ENCODE measurements at regions not wholly inside any gene's neighbourhood (a gene's known extent, or its start where the extent isn't known, plus 50 kb on each side); places are given as distances from the start of the nearest gene placed in this dataset.

DNA sequence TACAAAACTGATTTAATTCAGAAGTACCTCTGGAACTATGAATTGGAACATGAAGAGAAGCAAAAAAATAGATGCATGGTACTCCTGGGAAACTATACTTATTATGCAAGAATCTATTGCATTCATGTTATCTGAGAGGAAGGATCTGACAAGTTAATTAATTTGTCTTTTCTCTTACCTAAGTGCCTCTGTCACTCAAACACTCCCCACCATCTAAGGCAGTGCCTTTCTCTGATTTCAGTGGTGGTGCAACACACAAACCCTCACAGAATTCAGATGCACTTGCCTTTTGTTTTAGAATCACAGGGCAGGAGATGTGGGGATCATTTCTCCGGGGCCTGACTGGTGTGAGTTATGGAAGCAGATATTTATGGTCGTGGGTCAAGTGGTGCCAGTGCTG lies 52.5 kb upstream of the C9orf72 start:
- DNase-seq: no peak

DNA sequence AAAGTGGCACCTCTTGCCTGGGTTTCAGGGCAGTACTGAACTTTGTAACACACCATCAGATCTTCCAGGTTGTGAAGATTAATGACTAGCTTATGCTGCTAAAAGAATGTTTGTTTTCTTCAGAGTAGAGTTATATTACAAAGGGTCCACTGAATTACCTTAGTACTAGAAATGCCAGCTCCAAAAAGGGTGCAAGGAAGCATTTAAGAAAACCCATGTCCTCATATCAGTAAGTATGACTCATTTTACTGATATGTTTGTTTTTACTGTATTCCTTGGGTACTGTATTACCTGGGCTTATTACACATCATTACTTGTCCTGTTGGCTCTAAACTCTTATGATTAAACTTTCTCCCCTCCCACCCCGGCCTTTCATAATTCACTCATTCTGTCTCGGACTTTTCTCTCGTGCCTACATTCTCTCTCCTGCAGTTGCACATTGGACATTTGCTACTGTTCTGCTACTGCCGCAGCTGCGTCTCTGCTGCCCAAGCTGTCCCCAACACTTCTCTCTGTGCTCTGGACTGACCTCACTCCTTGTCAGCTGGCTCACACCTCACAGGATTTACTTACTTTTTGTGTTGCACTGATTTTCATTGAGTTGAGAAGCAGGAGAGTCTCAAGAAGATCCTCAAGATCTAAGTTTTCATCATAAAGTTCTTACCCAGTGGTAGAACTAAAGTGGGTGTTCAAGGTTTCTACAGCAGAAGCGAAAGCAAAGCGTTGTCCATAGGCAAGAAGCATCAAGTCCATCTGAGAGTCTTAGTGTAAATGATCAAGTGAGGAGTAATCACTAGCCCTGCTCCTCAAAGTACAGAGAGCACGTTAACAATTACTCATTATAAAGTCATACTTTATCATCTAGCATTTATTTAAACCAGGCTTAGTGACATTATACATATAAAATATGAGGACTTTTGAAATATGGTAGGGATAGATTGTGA lies 53.2 kb upstream of the C9orf72 start:
- no peak for DNase-seq

DNA sequence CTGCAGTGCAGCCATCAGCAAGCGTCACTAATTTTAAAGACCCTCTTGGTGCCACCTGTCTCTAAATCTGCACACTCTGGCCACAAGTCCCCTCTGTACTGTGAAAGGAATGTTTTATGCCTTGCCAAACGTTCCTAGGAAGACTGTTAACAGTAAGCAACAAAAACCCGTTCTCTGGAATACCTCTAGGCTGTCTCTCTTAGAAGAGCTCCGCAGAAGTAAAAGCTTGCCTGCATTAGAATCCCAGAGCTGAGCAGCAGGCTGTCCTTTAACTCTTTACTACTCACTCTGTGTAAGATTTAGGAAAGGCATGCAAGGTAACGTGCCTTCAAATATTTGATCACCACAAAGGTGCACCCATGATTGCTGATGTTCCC lies 53.9 kb upstream of the C9orf72 start:
- DNase-seq: no peak

DNA sequence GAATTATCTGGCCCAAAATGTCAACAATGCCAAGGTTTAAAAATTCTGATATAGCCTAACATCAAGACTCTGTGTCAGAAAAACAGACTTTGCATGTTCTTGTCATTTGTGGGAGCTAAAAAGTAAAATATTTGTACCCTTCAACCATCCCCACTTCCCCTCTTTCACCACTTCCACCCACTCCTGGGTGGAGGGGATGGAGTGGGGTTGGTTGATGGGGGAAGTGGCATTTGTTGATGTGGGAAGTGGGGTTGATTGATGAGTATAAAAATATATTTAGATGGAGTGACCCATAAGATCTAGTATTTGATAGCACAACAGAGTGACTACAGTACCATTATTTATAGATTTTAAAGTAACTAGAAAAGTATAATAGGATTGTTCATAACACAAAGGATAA lies 55.0 kb upstream of the C9orf72 start:
- no peak for DNase-seq

DNA sequence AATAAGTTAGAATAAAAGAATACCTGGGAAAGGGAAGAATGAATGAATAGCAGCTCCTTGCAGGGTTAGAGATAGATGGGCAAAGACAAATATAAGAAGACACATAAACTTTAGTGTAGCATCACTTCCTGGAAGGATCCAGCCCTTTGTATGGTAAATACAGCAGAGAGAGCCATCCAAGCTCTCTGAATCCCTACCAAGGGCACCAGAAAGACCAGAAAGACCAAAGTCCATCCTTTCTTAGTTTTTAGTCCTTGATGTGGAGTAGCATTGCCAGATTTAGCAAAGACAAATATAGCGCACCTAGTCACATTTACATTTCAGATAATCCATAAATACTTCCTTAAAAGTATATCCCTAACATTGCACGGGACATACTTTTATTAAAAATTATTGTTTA lies 56.1 kb upstream of the C9orf72 start:
- DNase-seq: no peak

DNA sequence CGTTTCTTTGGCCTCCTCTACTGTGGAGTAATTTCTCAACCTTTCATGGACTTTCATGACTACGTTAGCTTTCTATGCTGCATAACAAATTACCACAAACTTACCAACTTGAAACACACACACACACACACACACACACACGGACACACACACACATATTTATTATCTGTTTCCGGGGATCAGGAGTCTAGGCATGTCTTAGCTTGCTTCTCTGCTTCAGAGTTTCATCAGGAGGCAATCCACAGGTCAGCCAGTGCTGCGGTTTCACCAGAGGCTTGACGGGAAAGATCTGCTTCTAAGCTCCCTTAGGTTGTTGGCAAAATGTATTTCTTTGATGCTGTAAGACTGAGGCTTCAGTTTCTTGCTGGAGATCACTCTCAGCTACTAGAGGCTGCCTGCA lies 59.0 kb upstream of the C9orf72 start:
- no peak for DNase-seq

DNA sequence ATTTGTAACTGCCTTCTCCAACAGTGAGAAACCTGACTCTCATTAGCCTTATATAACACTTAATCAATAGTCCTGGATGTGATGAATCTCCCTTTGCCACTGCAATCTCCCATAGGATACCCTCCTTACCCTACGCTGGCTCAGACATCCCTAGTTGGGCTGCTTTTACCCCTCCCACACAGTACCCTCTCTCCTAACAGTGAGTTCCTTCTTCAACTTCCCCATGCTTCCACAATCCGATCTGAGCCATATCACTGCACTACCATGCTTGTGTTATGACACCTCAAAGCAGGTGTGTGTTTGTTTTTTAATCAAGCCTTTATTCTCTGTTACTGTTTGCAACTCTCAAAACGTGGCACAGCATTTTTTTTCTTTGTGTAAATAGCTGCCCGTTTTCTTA lies 60.5 kb upstream of the C9orf72 start:
- DNase-seq: no peak

DNA sequence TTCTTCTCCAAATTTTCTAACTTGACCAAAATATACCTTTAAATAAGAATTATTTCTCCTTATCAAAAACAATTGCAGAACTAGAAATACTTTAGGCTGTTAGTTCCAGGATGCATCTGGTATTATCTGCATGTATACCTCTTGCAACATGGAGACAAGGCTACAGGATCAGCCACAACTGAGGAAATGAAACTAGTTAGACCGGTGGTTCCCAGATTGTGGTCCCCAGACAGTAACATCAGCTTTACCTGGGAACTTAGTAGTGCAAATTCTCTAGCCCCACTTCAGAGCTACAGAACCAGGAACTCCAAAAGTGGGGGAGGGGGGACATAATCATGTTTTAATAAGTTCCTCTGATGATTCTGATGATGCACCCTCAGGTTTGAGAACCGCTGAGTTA lies 61.6 kb upstream of the C9orf72 start:
- no peak for DNase-seq

DNA sequence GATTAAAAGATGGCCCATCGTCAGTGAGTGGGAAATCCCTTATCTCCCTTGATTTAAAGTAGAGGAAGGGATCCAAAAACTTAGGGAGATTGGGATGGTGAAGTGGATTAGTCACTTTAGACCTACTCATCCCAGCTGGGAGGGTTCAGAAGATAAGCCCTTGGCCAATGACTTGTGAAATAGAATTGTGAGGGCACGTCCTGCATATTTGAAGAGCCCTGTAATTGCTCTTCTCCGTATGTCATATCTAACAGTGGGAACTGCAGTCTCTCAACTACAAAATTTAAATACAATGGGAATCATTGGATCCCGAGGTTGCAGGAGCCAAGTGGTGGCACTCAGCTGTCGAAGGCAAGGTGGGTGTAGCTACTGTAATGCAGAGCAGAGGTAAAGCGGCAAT lies 65.4 kb upstream of the C9orf72 start:
- no peak for DNase-seq

DNA sequence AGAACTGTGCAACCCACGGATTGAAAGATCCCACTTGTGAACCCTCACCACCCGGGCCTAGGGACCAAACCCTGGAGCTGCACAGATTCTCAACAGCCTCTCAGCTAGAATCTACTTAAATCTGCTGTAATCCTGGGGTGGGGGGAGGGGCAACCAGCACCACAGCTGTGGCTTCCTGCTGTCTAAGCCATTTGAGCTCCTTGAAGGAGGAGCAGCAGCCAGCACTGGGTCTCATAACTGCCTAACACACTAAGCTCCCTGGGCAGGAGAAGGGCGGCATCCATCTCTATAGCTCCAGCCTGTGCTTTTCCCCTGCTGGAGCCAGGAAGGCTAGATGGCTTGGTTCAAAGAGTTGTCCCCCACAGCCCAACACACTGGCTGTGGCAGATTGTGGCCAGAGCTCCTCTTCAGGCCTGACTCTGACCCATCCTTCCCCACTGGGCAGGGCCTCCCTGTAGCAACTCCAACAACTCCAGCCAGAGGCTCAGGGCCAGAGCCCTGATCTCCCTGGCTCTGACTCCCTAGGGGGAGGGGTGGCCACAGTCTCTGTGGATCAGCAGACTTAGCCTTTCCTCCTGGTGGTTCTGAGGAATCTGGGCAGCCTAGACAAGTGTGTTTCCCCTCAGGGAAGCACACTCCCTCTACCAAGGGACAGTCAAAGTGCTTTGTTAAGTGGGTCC lies 72.0 kb upstream of the C9orf72 start:
- no peak for DNase-seq

DNA sequence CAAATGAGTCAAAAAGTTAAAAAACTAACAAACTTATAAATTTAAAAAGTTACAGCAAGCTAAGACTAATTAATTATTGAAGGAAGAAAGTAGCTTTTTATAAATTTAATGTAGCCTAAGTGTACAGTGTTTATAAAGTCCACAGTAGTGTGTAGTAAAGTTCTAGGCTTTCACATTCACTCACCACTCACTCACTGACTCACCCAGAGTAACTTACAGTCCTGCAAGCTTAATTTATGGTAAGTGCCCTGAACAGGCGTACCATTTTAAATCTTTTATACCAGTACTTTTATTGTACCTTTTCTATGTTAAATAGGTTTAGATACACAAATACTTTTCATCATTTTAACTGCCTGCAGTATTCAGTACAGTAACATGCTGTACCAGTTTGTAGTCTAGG lies 80.0 kb upstream of the C9orf72 start:
- DNase-seq: no peak

DNA sequence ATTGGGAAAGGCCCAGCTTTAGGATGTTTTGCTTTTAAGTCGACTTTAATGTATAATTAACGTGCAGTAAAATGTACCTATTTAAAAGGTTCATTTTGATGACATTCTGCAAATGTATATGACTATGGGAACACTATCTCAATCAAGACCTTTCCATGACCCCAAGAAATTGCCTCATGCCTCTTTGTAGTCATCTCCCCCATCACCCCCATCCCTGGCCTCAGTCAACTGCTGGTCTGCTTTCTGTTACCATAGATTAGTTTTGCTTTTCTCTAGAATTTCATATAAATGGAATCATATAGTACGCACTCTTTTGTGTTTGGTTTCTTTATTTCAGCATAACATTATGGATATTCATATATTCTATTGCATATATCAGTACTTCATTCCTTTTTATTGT lies 80.7 kb upstream of the C9orf72 start:
- no peak for DNase-seq

DNA sequence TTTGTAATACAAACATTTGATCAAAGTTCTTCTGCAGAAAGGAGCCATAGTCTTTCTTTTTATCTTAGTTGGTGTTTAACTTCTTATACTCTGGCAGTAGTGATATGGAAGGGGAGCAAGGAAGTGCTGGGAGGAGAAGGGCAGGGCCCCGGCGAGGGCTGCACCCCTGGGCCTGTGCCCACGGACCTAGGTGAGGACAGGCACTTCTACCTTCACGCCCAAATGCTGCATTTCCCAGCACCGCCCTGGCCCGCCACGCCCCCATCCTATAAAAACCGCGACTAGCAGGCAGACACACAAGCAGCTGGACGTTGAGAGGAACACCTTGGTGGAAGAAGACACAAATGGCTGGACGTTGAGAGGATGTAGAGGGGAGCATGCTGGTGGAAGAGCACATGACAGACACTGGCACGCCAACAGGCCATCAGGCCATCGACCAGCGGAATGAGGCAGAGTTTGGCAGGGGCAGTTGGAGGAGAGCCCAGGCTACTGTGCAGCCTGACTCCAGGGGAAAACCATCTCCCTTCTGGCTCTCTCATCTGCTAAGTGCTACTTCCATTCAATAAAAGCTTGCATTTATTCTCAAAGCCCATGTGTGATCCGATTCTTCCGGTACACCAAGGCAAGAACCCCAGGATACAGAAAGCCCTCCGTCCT lies 81.5 kb upstream of the C9orf72 start:
- DNase-seq: no peak

DNA sequence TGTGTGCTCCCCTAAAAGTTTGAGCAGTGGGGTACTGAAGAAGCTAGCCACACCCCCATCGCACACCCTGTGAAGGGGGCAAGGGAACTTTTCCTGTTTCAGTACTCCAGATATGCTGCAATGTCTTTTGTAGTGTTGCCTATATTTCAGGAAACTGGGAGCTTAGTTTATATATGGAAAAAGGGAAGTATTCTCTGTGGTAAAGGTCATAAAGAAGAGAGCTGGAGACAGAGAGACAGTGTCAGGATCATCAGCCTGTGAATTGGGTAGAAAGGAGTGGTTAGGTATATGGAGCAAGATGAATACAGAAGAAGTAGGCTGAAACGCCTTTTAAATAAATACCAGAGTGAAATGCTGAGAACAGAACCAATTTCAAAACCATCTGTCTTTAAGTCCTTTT lies 82.2 kb upstream of the C9orf72 start:
- DNase-seq: no peak

DNA sequence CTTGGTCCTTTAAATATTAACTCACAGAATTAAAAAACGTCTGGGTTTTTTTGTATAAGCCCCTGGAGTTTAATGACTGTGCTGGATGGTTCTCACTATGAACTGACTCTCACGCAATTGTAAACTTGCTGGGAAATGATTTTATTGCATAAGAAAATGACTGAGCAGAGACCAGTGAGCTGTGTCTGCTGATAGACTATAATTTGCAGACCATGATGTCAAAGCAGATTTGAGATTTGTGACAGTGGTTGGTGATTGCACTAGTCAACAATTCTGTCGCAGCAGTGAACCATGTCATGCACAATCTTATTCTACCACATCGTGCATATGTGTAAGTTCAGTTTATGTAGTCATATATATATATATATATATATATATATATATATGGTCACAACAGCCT lies 85.7 kb upstream of the C9orf72 start:
- no peak for DNase-seq

DNA sequence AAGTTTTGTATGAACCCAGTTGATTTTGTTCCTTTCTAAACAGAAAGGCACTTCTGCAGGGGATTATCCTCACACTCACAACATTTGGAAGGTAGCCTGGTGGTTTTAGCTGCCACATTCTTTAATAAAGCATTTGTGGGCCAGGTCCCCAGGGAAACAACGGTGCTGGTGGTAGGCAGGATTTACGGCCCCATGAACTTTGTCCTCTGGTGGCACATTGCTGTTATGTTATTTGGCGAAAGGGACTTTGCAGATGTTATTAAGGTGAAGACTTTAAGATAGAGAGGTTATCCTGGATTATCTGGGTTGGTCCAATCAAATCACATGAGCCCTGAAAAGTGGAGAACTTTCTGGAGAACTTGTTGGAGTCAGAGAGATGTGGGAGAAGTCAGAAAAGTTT lies 86.3 kb upstream of the C9orf72 start:
- no peak for DNase-seq

DNA sequence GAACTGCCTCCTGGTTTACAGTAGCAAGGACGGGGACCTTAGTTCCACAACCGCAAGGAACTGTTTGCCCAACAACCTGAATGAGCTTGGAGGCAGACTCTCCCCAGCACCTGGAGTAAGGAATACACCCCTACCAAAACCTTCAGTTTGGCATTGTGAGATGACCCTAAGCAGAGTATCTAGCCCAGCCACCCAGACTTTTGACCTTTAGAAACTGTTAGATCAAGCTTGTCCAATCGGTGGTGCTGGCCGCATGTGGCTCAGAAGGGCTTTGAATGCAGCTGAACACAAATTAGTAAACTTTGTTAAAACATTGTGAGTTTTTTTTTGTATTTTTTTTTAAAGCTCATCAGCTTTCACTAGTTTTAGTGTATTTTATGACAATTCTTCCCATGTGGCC lies 86.9 kb upstream of the C9orf72 start:
- no peak for DNase-seq

DNA sequence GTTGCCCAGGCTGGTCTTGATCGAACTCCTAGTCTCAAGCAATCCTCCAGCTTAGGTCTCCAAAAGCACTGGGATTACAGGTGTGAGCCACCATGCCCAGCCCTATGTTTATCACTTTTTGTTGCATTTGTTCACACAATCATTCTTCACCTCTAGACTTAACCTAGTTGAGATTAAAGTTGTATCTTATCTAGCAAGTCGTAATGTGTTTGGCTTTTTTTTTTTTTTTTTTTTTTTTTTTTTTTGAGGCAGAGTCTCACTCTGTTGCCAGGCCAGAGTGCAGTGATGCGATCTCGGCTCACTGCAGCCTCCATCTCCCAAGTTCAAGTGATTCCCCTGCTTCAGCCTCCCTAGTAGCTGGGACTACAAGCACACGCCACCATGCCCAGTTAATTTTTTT lies 90.2 kb upstream of the C9orf72 start:
- no peak for DNase-seq

DNA sequence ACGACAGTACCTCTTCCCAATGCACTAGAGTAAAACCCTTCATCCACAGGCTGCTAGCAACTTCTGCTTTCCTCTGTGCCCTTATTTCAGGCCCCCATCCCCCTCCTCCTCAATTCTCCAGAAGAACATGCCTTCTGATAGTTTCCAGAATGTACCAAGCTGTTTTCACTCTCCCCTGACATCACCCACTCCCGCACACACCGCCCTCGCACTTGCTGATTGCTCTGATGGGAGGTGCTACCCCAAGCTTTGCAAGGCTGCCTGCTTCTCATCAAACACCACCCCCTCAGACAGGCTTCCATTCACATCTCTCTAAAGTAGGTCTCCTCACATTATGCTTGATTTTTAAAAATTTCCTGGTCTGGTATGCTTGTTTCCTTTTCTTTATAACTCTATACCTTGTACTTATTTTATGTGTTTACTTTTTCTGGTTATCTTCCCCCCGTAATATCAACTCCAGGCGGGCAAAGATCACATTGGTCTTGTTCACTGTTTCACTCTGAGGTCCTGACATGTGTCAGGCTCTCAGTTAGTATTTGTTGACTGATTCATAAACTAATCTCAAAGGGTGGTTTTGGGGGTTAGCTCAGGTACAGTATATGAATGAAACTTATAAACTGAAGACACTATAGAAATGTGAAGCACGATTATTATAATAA lies 91.0 kb upstream of the C9orf72 start:
- DNase-seq: no peak

DNA sequence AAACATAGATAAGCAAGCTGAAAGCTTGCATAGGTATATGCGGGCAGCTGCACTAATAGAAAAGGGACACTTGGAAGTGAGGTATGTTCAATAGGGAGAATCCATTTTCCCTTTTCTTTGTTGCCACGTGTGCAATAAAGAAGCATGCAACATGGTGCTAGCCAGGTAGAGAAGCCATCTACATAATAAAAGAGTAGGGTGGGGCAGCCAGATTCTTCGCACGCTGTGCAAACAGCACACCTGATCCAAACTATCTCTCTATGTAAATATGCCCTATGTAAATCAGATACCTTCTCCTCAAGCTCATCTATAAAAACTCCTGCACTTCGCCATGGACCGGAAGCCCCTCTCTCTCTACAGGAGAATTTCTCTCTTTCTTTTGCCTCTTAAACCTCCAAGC lies 91.9 kb upstream of the C9orf72 start:
- DNase-seq: no peak

DNA sequence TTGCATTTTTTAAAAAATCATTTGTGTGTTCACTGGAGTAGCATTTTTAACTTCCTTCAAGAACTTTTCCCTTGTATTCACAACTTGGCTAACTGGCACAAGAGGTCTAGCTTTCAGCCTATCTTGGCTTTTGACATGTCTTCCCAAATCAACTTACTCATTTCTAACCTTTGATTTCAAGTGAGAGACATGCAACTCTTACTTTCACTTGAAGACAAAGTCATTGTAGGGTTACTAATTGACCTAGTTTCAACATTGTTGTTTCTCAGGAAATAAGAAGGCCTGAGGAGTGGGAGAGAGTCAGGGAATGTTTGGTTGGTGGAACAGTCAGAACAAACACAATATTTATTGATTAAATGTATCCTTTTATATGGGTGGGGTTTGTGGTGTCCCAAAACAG lies 95.0 kb upstream of the C9orf72 start:
- DNase-seq: no peak

DNA sequence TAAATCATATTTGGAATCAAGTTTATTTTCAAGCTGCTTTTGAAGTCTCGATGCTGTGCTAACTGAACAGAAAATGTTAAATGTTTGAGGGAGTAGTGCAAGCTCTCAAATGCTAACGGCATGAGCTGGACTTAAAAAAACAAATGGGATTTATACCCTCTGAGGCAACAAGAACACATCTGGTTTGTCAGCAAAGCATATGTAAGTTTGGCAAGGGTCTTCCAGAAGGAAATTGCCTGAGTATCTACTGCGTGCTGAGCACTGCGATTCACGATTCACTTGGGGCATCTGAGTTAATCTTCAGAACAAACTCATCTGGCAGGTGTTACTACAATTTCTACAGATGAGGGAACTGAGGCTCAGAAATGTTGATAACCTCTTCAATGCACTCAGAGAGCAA lies 98.4 kb upstream of the C9orf72 start:
- DNase-seq: no peak

DNA sequence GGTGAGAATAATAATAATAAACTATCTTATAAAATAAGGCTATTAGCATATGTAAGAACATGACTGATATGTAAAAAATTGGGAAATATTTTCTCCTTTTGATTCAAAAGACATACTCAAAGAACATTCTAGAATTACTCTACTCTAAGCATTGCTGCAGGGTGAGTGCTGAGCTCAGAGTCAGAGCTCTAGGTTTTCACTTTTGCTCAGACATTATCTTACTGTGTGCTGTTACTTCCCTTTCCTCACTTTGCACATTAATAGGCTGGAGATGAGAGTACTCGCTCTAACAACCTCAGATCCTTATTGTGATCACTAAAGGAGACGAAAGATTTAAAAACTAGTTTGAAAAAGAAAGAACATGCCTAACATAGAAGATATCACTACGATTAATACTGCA lies 99.4 kb upstream of the C9orf72 start:
- DNase-seq: no peak

DNA sequence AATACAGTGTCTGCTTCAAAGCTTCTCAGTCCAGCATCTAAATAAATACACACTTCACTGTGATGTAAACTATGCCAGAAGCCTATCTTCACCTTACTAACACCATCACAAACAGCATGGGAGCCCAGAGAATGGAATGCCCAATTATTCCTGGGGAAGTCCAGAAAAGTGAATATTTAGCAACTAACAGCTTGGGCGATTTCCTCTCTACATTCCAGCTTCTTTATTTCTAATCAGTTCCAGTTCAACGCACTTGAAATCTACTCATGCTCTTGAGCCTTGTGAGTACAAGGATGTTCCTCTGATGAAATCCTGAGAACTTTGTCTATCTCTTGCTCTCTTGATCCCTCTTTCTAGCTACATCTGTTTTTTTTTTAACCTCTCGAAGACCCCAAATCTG lies 100.4 kb upstream of the C9orf72 start:
- DNase-seq: no peak
